CD4-positive, alpha-beta T cell (primary cell): ENCODE measurements at regions not wholly inside any gene's neighbourhood (a gene's known extent, or its start where the extent isn't known, plus 50 kb on each side); places are given as distances from the start of the nearest gene placed in this dataset.

ENCODE experiments used
- ATAC-seq: fragments of 200-7000 bp; cut with Tn5 transposase; one replicate; pipeline ENCODE4 v1.10.0; 2022; ENCODE audit warnings: mild to moderate bottlenecking; ENCODE audit not compliant: poor library complexity
- CTCF ChIA-PET: fragments of 350-600 bp; sonication (Branson Sonifier 250); formaldehyde crosslinking; loops from one replicate; lab custom pipeline; 2021; ENCODE audit warnings: antibody characterized with exemption, inconsistent platforms; lab: Charles Lee
- POLR2A ChIA-PET: fragments of 350-600 bp; sonication (Branson Sonifier 250); formaldehyde crosslinking; loops from one replicate; lab custom pipeline; 2021; ENCODE audit warnings: antibody characterized with exemption, inconsistent platforms; lab: Charles Lee
- DNase-seq, 14 experiments: peaks; one replicate each; pipeline ENCODE4 v3.0.0-alpha.2; 2013 to 2020; ENCODE audit warnings: mixed read lengths in 2 of 14
- H3K27ac ChIP-seq, 2 donors: one replicate each; pipeline versions ENCODE4 v1.5.1 to v1.7.0; 2013; ENCODE audit warnings: low read length in 2 of 2, low read depth in 1 of 2, mild to moderate bottlenecking in 1 of 2
- H3K27me3 ChIP-seq, 2 experiments: 1 replicate in 1 of 2; 2 replicates in 1 of 2; pipeline versions ENCODE4 v1.6.1 to v1.7.0; 2013; ENCODE audit warnings: low read length in 2 of 2, control low read depth in 1 of 2, mild to moderate bottlenecking in 1 of 2, moderate library complexity in 1 of 2; ENCODE audit not compliant: insufficient read depth in 2 of 2, control insufficient read depth in 1 of 2
- H3K36me3 ChIP-seq: one replicate; pipeline ENCODE4 v1.6.1; 2013; ENCODE audit warnings: low read length, control low read depth; ENCODE audit not compliant: insufficient read depth
- H3K4me1 ChIP-seq: one replicate; pipeline ENCODE4 v1.6.1; 2013; ENCODE audit warnings: low read length, control low read depth; ENCODE audit not compliant: insufficient read depth
- H3K4me3 ChIP-seq: one replicate; pipeline ENCODE4 v1.5.1; 2013; ENCODE audit warnings: mild to moderate bottlenecking, low read length, moderate library complexity
- H3K9me3 ChIP-seq, 2 experiments: 1 replicate in 1 of 2; 2 replicates in 1 of 2; pipeline versions ENCODE4 v1.6.1 to v1.7.0; 2013; ENCODE audit warnings: low read length in 2 of 2, mild to moderate bottlenecking in 2 of 2, control low read depth in 1 of 2, moderate library complexity in 1 of 2; ENCODE audit not compliant: control insufficient read depth in 1 of 2, insufficient read depth in 1 of 2
- H3K27ac Mint-ChIP-seq: one replicate; pipeline ENCODE4 v1.8.0; 2020; ENCODE audit warnings: mixed read lengths
- H3K27me3 Mint-ChIP-seq: one replicate; pipeline ENCODE4 v1.8.0; 2021; ENCODE audit warnings: mixed read lengths
- H3K36me3 Mint-ChIP-seq: one replicate; pipeline ENCODE4 v1.8.0; 2021; ENCODE audit warnings: low read depth, mixed read lengths
- H3K4me1 Mint-ChIP-seq: one replicate; pipeline ENCODE4 v1.8.0; 2021; ENCODE audit warnings: low read depth, mixed read lengths
- H3K4me3 Mint-ChIP-seq: one replicate; pipeline ENCODE4 v1.8.0; 2020; ENCODE audit warnings: mild to moderate bottlenecking, mixed read lengths
- H3K9me3 Mint-ChIP-seq: one replicate; pipeline ENCODE4 v1.8.0; 2020; ENCODE audit warnings: mixed read lengths
- intact Hi-C, 2 experiments: fragments of 100-400 bp; cut with DNase I in 1 of 2; cut with micrococcal nuclease in 1 of 2; formaldehyde crosslinking; loops; one replicate each; pipeline versions ENCODE4 v1.15.1 to v1.9.0; 2023 to 2025; cut with DNase I, micrococcal nuclease
- TF ChIP-seq, protein P1 (sequence below): fragments of 200-600 bp; IDR thresholded peaks from one replicate; pipeline ENCODE4 v1.8.0; 2022; ENCODE audit warnings: antibody characterized with exemption, mild to moderate bottlenecking

DNA sequence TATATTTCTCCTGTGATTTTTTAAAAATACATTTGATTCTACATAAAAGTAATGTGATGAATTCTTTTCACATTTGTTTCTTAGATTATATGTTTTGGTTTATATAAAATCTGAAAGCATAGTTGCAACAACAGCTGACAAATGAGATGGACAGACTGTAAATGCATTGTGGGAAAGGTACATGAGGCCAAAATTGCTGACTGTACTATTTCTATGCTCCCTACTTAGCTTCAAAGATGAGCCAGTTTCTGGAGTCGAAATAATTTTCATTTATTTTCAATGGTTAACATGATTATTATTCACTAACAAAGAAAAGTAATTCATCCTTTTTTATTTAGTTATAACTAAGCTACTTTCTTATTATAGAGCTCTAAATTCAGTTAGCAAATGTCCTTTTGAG lies 441.3 kb upstream of the CCNG1 start:
- H3K4me1 ChIP-seq: no peaks in the 10 kb centered on the region
- no peaks in the 10 kb centered on the region for H3K36me3 ChIP-seq
- no peak for DNase-seq
- Mint-ChIP-seq H3K27me3 (no peaks in the 10 kb centered on the region), H3K27ac (no peak overlapping the region), H3K36me3 (no peaks in the 10 kb centered on the region), H3K4me3 (no peak overlapping the region), H3K9me3 (peaks cover 3% of the 10 kb centered on the region), H3K4me1 (no peaks in the 10 kb centered on the region)
- ATAC-seq: no peak
- TF ChIP-seq, protein P1, sequence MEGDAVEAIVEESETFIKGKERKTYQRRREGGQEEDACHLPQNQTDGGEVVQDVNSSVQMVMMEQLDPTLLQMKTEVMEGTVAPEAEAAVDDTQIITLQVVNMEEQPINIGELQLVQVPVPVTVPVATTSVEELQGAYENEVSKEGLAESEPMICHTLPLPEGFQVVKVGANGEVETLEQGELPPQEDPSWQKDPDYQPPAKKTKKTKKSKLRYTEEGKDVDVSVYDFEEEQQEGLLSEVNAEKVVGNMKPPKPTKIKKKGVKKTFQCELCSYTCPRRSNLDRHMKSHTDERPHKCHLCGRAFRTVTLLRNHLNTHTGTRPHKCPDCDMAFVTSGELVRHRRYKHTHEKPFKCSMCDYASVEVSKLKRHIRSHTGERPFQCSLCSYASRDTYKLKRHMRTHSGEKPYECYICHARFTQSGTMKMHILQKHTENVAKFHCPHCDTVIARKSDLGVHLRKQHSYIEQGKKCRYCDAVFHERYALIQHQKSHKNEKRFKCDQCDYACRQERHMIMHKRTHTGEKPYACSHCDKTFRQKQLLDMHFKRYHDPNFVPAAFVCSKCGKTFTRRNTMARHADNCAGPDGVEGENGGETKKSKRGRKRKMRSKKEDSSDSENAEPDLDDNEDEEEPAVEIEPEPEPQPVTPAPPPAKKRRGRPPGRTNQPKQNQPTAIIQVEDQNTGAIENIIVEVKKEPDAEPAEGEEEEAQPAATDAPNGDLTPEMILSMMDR: no peak
- intact Hi-C loops: no loop called here
- H3K9me3 ChIP-seq: peaks cover 0 to 6% of the 10 kb centered on the region in 2 experiments
- ChIA-PET CTCF (no interaction called here), POLR2A (no interaction called here)
- H3K27ac ChIP-seq: no peak overlapping the region
- no peak overlapping the region for H3K4me3 ChIP-seq
- H3K27me3 ChIP-seq: no peaks in the 10 kb centered on the region

DNA sequence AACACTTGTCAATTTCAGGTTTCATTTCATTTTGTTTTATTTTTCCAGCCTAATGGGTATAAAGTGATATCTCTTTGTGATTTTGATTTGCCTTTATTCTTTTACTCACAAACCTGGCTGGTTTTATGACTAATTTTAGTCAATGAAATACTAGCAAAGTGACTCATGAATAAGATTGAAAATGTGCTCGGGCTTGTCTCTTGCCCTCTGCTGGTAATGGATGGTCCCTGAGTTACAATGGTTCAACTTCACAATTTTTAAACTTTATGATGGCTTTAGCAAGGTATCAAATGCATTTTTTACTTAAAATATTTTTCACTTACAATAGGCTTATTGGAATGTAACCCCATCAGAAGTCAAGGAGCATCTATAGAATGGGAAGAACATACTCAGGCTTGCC lies 431.4 kb upstream of the CCNG1 start:
- no peak for ATAC-seq
- Histone ChIP-seq H3K27ac (no peak overlapping the region), H3K36me3 (no peaks in the 10 kb centered on the region), H3K27me3 (no peaks in the 10 kb centered on the region), H3K9me3 (peaks cover 0 to 6% of the 10 kb centered on the region in 2 experiments), H3K4me1 (no peaks in the 10 kb centered on the region), H3K4me3 (no peak overlapping the region)
- ChIA-PET POLR2A (no interaction called here), CTCF (no interaction called here)
- H3K4me1 Mint-ChIP-seq: no peaks in the 10 kb centered on the region
- no peak overlapping the region for H3K4me3 Mint-ChIP-seq
- TF ChIP-seq, protein P1: no peak
- H3K27me3 Mint-ChIP-seq: no peaks in the 10 kb centered on the region
- DNase-seq: no peak
- intact Hi-C loops: no loop called here
- H3K27ac Mint-ChIP-seq: no peak overlapping the region
- peaks cover 7% of the 10 kb centered on the region for H3K9me3 Mint-ChIP-seq
- H3K36me3 Mint-ChIP-seq: no peaks in the 10 kb centered on the region

DNA sequence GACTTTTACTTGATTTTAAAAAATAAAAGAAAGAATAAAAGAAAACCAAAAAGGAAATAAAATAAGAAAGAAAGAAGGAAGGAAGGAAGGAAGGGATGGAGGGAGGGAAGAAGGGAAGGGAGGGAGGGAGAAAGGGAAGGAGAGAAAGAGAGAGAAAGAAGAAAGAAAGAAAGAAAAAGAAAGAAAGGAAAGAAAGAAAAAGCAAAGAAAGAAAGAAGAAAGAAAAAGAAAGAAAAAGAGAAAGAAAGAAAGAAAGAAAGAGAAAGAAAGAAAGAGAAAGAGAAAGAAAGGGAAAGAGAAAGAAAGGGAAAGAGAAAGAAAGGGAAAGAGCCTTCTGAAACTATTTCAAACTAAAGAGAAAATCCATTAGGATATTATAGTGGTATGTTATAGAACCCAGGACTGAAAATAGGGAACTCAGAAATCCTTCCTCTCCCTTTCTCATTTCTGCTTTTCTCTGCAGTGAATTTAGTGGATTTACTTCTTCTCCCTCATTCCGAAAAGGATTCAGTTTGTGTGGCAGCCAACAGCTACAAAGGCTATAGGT lies 414.7 kb upstream of the CCNG1 start:
- no peaks in the 10 kb centered on the region for H3K36me3 ChIP-seq
- Mint-ChIP-seq H3K9me3 (no peaks in the 10 kb centered on the region), H3K27ac (no peak overlapping the region), H3K36me3 (no peaks in the 10 kb centered on the region), H3K27me3 (no peaks in the 10 kb centered on the region), H3K4me3 (no peak overlapping the region), H3K4me1 (no peaks in the 10 kb centered on the region)
- CTCF ChIA-PET: no interaction called here
- H3K27me3 ChIP-seq: no peaks in the 10 kb centered on the region
- no peaks in the 10 kb centered on the region for H3K4me1 ChIP-seq
- DNase-seq (no peak), ATAC-seq (no peak)
- TF ChIP-seq, protein P1: no peak
- H3K4me3 ChIP-seq: no peak overlapping the region
- peaks cover 4 to 6% of the 10 kb centered on the region in 2 experiments for H3K9me3 ChIP-seq
- intact Hi-C loops: no loop called here
- POLR2A ChIA-PET: no interaction called here
- no peak overlapping the region for H3K27ac ChIP-seq
